ENCODE measurements at regions not wholly inside any gene's neighbourhood (a gene's known extent, or its start where the extent isn't known, plus 50 kb on each side); places are given as distances from the start of the nearest gene placed in this dataset.
A peak's percentile ranks its signal among the peaks of the same experiment; 100 is the strongest.

GRCh38 chr2:81334046-81334445 is 1029.5 kb upstream of the LRRTM1 start:
- no peak for DNase-seq (ENCODE audit: low spot score)

GRCh38 chr2:81328968-81329367 is 1024.4 kb upstream of the LRRTM1 start:
- no peak for DNase-seq (ENCODE audit: low spot score)

GRCh38 chr2:81327911-81328310 is 1023.4 kb upstream of the LRRTM1 start:
- peak; percentile 72 for DNase-seq (ENCODE audit: low spot score)

GRCh38 chr2:81324046-81324445 is 1019.5 kb upstream of the LRRTM1 start:
- DNase-seq (ENCODE audit: low spot score): no peak

GRCh38 chr2:81304154-81304830 is 999.7 kb upstream of the LRRTM1 start:
- no peak for DNase-seq (ENCODE audit: low spot score)

- DNase-seq (ENCODE audit: low spot score): no peak
These were observed 998.8 kb upstream of the LRRTM1 start for GRCh38 chr2:81303321-81303720.

GRCh38 chr2:81299841-81300240 is 995.3 kb upstream of the LRRTM1 start:
- DNase-seq (ENCODE audit: low spot score): no peak

GRCh38 chr2:81290846-81291245 is 986.3 kb upstream of the LRRTM1 start:
- no peak for DNase-seq (ENCODE audit: low spot score)

GRCh38 chr2:81283081-81283480 is 978.5 kb upstream of the LRRTM1 start:
- no peak for DNase-seq (ENCODE audit: low spot score)

- DNase-seq (ENCODE audit: low spot score): no peak
These were observed 977.7 kb upstream of the LRRTM1 start for GRCh38 chr2:81282151-81282769.

- DNase-seq (ENCODE audit: low spot score): no peak
These were observed 972.0 kb upstream of the LRRTM1 start for GRCh38 chr2:81276595-81276994.

GRCh38 chr2:81266106-81266505 is 961.6 kb upstream of the LRRTM1 start:
- DNase-seq (ENCODE audit: low spot score): no peak

- no peak for DNase-seq (ENCODE audit: low spot score)
These were observed 959.4 kb upstream of the LRRTM1 start for GRCh38 chr2:81263989-81264388.

- DNase-seq (ENCODE audit: low spot score): no peak
These were observed 955.8 kb upstream of the LRRTM1 start for GRCh38 chr2:81260320-81260719.

GRCh38 chr2:81250270-81250669 is 945.7 kb upstream of the LRRTM1 start:
- DNase-seq (ENCODE audit: low spot score): no peak

- no peak for DNase-seq (ENCODE audit: low spot score)
These were observed 944.6 kb upstream of the LRRTM1 start for GRCh38 chr2:81249152-81249551.

- no peak for DNase-seq (ENCODE audit: low spot score)
These were observed 943.1 kb upstream of the LRRTM1 start for GRCh38 chr2:81247648-81248047.

GRCh38 chr2:81242501-81242900 is 937.9 kb upstream of the LRRTM1 start:
- DNase-seq (ENCODE audit: low spot score): no peak

GRCh38 chr2:81238462-81238861 is 933.9 kb upstream of the LRRTM1 start:
- no peak for DNase-seq (ENCODE audit: low spot score)

- DNase-seq (ENCODE audit: low spot score): no peak
These were observed 931.0 kb upstream of the LRRTM1 start for GRCh38 chr2:81235601-81236000.

- no peak for DNase-seq (ENCODE audit: low spot score)
These were observed 930.2 kb upstream of the LRRTM1 start for GRCh38 chr2:81234711-81235110.

GRCh38 chr2:81225756-81226155 is 921.2 kb upstream of the LRRTM1 start:
- DNase-seq (ENCODE audit: low spot score): no peak

- no peak for DNase-seq (ENCODE audit: low spot score)
These were observed 909.0 kb upstream of the LRRTM1 start for GRCh38 chr2:81213598-81213997.

- no peak for DNase-seq (ENCODE audit: low spot score)
These were observed 901.7 kb upstream of the LRRTM1 start for GRCh38 chr2:81206216-81206615.
